DND-41 (cell line): ENCODE measurements at regions not wholly inside any gene's neighbourhood (a gene's known extent, or its start where the extent isn't known, plus 50 kb on each side); places are given as distances from the start of the nearest gene placed in this dataset.

Experiments
- EZH2 ChIP-seq: IDR thresholded peaks from 3 replicates; pipeline ENCODE4 v1.6.1; 2012; ENCODE audit warnings: borderline replicate concordance, low read depth, mild to moderate bottlenecking, moderate library complexity, low read length, inconsistent platforms; ENCODE audit not compliant: severe bottlenecking
- TF ChIP-seq, protein P1 (sequence below): IDR thresholded peaks from 2 replicates; pipeline ENCODE4 v1.5.1; 2012; ENCODE audit warnings: borderline replicate concordance, low read length, moderate library complexity, mild to moderate bottlenecking; ENCODE audit not compliant: poor library complexity, severe bottlenecking; ENCODE audit errors: extremely low read depth

- TF ChIP-seq, protein P1, sequence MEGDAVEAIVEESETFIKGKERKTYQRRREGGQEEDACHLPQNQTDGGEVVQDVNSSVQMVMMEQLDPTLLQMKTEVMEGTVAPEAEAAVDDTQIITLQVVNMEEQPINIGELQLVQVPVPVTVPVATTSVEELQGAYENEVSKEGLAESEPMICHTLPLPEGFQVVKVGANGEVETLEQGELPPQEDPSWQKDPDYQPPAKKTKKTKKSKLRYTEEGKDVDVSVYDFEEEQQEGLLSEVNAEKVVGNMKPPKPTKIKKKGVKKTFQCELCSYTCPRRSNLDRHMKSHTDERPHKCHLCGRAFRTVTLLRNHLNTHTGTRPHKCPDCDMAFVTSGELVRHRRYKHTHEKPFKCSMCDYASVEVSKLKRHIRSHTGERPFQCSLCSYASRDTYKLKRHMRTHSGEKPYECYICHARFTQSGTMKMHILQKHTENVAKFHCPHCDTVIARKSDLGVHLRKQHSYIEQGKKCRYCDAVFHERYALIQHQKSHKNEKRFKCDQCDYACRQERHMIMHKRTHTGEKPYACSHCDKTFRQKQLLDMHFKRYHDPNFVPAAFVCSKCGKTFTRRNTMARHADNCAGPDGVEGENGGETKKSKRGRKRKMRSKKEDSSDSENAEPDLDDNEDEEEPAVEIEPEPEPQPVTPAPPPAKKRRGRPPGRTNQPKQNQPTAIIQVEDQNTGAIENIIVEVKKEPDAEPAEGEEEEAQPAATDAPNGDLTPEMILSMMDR, result no peak
- no peak for TF ChIP-seq EZH2
Measured at GRCh38 chr12:13539051-13539450, 342.5 kb downstream of the EMP1 start.
